ENCODE measurements at regions not wholly inside any gene's neighbourhood (a gene's known extent, or its start where the extent isn't known, plus 50 kb on each side); places are given as distances from the start of the nearest gene placed in this dataset.

DNA sequence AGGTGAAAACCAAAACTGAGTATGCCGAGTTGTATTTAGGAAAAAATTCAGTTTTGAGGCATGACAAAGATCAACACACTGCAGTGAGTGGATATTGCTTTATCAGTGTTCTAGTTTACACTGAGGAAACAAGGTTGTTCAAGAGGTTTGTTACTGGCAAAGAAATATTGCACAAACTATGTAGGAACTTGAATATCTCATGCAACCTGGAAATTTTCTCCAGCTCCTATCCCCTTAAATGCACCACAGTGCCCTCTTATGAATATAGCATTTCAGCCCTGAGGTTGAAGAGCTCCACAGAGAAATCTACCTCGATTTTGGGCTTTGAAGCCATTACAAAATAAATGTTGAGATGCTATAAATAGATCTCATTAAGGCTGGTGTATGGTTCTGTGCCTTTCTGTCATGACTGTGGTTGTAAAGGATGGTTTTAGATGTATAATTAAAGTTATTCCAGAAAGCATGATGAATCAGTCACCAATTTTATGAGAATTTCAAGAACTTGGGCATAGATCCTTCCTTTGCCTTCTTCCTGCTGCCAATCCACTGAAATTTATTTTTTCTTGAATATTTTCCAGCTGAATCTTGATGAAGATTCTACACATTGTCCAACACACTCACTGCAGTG, 159.3 kb downstream of the SPATA31D1 start:
- DNase-seq, result no peak
- in situ Hi-C loops (cut with MboI; ENCODE audit: low pct_unique_long_range_greater_than_20kb, low sequenced_read_pairs), result no loop called here

DNA sequence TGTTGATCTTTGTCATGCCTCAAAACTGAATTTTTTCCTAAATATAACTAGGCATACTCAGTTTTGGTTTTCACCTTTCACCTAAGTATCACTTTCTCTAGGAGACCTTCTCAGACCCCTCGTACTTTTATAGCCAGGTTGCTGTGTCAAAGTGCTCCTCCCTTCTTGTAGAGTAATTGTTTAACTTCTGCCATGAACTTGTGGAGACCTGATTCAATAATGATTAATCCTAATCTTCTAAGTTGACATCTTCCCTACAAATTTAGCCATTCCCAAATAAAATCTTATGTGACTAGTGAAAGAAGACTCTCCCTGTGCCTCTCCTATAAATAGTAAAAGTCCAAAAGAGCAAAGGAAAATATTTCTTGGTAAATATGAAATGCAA, 159.8 kb downstream of the SPATA31D1 start:
- in situ Hi-C loops (cut with MboI; ENCODE audit: low pct_unique_long_range_greater_than_20kb, low sequenced_read_pairs), result no loop called here
- DNase-seq, result no peak

DNA sequence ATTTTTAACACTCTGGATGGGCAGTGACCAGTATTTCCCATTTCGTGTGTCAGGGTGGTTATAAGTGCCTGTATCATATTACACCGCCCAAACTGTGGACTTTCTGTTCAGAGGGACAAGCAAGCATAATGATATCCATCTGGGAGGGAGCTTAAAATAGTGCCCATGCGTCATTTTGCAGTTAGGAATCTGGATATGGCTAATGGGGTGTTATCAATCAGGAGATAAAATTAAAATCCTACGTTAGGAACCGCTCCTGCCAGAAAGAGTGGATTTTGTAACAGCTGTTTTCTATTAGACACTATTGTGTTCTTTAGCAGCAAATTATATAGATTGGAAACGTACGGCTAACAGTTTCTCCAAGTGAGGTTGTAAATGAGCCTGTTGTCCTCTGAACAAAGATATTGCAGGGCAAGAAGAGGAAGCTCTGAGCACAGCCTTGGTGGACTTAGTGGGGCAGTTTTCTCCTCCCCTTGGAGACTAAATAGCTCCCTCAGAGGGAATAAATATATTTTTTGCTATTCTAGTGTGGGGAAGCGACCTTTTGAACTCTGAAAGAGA, 160.4 kb downstream of the SPATA31D1 start:
- in situ Hi-C loops (cut with MboI; ENCODE audit: low pct_unique_long_range_greater_than_20kb, low sequenced_read_pairs), result no loop called here
- DNase-seq, result no peak

DNA sequence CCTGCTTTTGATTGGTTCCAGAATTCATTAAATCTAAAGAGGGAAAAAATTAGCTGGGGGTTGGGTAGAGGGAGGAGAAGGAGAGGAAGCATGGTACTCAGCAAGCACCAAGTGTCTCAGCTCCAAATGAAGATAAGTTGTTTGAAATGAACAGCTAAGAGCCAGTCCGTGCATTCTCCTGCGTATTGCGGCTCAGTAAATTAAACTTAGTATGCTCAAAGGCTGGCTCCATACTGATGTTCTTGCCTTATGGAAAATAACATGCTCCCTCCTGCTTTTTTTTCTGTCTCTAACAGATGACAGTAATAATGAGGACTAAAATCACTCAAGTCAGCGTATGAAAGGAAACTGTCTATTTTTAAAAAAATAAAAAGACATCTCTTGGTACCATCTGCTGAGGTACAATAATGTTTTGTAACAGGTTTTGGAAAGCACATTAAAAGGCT, 161.0 kb downstream of the SPATA31D1 start:
- DNase-seq, result no peak
- in situ Hi-C loops (cut with MboI; ENCODE audit: low pct_unique_long_range_greater_than_20kb, low sequenced_read_pairs), result no loop called here

DNA sequence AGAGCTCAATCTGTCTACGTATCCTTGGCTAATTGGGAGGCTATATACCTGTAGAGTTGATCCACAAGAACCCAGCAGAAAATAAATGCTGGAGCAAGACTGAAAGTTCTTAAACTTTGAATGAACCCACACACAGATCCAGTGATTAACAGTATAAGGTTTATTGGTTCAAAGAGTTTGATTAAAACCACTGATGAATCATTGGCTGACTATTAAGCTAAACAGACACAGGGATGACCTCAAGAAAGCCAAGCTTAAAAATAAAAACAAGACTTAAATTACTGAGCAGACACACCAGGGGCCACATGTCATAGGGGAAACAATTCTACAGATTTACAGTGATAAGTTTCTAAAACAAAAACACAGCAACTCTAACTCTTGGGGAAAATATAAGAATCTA, 163.6 kb downstream of the SPATA31D1 start:
- in situ Hi-C loops (cut with MboI; ENCODE audit: low pct_unique_long_range_greater_than_20kb, low sequenced_read_pairs), result no loop called here
- no peak for DNase-seq

DNA sequence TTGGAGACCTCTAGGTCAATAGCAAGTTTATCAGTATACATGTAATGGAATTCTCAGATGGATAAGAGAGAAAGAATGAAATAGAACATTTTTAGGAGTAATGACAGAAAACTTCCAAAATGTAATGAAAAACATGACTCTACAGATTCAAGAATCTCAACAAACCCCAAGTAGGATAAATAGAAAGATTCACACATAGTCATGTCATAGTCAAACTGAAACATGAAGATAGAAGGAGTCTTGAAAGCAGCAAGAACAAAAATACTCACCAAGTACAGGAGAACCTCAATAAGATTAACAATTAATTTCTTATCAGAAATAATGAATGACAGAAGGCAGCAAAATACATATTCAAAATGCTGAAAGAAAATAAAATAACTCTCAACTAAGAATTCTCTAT, 164.5 kb downstream of the SPATA31D1 start:
- in situ Hi-C loops (cut with MboI; ENCODE audit: low pct_unique_long_range_greater_than_20kb, low sequenced_read_pairs), result no loop called here
- no peak for DNase-seq

DNA sequence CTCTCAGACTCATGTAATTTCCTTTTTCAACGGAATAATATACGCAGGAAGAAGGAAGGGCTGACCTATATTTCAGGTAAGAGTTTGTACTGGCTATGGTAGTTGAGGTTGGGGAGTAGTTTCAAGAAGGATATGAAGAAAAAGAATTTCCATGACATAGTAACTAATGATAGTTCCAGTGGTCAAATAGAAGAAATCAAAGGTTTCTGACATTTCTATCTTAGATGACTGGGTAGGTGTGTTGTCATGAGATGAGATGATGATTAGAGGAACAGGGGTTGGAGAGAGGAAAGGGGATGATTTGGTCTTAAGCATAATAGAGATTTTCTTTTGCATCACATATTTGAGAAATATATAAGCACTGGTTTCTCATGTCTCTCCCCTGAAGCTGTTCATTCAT, 166.0 kb downstream of the SPATA31D1 start:
- in situ Hi-C loops (cut with MboI; ENCODE audit: low pct_unique_long_range_greater_than_20kb, low sequenced_read_pairs), result no loop called here
- no peak for DNase-seq

DNA sequence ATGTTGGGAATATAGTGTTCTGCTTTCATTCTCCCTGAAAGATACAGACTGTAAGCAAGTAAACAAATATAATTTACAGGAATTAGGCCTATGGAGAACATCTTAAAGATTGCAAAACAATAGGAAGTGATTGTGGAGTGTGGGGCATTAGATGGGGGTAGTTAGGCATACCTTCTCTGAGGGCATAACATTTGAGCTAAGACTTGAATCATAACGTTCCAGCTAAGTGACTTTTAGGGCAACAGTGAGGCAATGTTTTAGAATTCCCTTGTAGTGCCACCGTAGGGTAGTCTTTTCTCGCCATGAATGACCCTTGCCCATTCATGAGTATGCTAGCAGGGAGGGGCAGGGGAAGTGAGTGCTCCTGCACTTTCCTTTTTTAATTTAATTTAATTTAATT, 173.3 kb downstream of the SPATA31D1 start:
- in situ Hi-C loops (cut with MboI; ENCODE audit: low pct_unique_long_range_greater_than_20kb, low sequenced_read_pairs), result no loop called here
- no peak for DNase-seq

DNA sequence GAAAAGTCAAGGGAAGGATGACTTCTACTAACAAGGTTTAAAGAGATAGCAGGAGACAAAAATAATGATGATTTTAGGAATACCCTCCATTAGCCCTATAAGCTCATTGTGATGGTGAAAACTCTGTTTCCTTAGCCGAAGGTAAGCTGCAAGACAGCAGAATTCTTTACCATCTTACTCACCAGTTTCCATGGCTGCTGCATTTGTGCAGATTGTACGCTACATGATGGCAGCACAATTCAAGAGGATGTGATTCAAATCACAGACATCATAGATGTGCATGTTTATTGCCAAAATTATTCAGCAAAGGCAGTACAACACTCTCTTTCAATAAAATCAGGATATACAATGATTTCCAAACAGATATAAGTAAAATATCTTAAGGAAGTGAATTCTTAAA, 175.6 kb downstream of the SPATA31D1 start:
- DNase-seq, result no peak
- in situ Hi-C loops (cut with MboI; ENCODE audit: low pct_unique_long_range_greater_than_20kb, low sequenced_read_pairs), result no loop called here

DNA sequence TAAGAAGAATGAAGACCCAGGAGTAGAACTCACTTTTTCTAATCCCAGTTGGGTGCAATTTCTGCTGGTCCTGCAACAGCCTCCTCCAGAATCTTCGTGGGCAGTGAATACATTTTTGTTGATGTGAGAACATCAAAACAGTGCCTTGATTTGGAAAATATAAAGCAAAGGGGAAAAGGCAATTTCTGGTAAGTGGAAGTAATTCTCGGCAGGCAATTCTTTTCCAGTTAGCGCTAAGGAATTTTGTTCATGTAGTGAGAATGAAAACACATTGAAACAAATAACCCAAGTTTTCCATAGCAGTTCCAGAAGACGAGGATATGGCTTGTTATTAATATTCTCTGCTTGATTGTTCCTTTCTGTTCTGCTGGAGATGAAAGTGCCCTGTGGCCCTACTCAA, 178.7 kb downstream of the SPATA31D1 start:
- in situ Hi-C loops (cut with MboI; ENCODE audit: low pct_unique_long_range_greater_than_20kb, low sequenced_read_pairs), result no loop called here
- no peak for DNase-seq

DNA sequence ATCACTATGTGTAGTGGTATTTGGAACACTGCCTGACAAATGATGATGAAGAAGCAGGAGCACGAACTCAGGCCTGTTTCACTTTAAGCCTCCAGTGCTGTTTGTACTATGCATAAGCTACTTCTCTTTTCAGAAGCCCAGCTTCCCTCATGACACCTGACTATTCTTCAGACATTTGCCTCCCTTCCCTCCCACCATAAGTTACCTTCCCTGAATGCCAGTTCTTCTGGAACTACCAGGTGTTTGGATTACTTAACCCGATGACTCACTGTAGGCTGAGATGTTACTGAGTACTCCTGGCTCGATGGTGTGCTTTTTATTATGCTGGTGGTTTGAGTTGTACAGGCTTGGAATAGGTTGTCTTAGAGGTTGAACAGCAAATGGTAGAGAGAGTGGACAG, 180.0 kb downstream of the SPATA31D1 start:
- no peak for DNase-seq
- in situ Hi-C loops (cut with MboI; ENCODE audit: low pct_unique_long_range_greater_than_20kb, low sequenced_read_pairs), result no loop called here

DNA sequence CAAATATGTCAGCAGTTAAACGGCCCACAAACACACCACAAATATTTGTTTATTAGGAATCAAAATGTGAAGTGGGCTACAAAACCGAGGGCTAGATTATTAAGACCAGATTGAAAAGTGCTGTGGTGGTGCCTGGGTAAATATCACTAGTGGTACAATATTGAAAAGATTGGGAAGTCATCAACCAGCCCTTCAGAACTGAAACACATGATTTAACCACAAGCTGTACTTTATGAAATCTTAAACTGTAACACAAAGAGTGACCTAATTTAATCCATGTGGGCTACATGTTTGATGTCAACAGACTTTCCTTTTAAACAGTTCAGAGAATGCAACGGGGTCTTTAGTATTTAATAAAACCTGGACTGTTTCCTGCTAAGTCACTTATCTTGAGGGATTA, 182.3 kb downstream of the SPATA31D1 start:
- no peak for DNase-seq
- in situ Hi-C loops (cut with MboI; ENCODE audit: low pct_unique_long_range_greater_than_20kb, low sequenced_read_pairs), result no loop called here

DNA sequence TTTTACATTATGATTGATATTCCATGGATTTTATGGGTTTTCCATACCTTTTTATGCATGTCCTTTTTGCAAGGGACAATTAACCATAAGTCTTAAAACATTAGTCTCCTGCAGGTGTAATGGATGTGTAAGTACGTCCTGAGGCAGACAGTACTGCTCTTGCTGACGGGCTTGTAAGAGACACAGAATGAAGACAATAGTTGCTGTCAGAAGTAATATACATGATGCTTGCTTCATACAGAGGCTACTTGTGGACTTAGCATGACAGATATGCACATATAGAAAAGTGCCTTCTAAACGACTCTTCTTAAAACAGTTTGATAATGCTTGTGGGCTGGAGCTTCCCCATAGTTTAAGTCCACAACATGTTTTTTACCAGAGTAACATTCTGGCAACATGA, 182.7 kb downstream of the SPATA31D1 start:
- DNase-seq, result no peak
- in situ Hi-C loops (cut with MboI; ENCODE audit: low pct_unique_long_range_greater_than_20kb, low sequenced_read_pairs), result no loop called here

DNA sequence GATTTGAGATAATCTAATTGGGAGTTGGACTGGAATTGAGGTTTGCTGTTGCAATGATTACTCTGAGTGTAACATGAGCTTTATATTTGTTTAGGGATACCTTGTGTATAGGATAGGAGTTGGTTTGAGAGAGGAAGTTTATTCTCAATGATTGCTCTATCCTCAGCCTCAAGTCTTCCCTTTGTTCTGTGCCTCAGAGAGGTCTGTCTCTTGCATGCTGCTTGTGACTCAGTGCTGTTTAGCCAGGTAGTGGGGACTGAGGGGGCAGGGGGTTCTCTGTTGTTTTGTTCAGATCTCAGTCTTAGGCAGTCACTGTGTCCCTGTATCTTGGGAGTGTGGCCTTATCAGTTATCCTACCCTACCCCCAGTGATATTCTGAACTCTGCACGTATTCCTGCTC, 192.1 kb downstream of the SPATA31D1 start:
- in situ Hi-C loops (cut with MboI; ENCODE audit: low pct_unique_long_range_greater_than_20kb, low sequenced_read_pairs), result no loop called here

DNA sequence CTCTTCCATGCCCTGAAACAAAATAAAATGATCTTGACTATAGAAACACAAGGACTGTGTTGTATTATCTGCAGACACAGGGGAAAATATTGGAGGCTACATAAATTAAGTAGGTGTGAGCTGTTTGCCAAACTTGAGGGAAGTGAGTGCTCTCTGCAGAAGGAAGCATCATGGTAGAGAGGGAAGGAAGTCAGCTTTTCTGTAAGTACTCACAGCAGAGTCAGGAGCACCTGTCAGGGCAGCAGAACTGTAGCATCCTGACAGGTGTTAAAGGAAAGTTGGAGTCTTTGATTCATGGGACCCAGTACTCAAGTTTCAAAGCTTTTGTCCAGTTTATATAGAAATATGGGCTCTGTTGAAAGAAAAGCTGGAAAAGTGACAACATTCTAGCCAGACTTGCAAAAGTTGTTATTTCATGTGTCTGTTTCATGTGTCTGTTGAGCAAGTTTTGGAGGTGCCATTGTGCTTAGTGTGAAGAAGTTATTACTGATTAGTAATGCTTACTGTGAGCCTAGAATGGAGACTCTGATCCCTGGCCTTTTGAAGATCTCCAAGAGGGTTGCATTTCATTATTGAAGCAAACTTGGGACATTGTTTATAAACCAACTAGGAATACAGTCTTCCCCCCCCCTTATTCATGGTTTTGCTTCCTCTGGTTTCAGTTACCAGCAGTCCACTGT, 194.7 kb downstream of the SPATA31D1 start:
- in situ Hi-C loops (cut with MboI; ENCODE audit: low pct_unique_long_range_greater_than_20kb, low sequenced_read_pairs), result no loop called here

More for the DNA sequence above, 192.1 kb downstream of the SPATA31D1 start:
- DNase-seq, result no peak

DNA sequence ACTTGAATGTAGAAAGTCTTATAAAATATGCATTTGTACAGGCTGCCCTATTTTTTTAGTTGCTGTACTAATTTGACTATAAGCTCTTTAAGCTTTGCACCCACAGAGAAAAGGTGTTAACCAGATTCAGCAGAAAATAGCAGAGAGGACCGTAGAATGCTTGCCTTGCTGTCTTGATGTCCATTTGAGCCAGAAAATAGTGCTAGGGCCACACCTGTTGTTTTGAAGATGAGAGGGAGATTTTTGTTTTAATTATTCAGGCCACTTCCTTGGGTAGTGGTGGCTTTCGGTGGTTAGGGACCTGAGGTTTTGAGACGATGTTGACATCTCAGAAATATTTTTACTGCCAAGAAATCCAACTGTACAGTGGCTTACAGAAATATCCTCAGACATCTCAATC, 196.0 kb downstream of the SPATA31D1 start:
- DNase-seq, result no peak
- in situ Hi-C loops (cut with MboI; ENCODE audit: low pct_unique_long_range_greater_than_20kb, low sequenced_read_pairs), result no loop called here

More for the DNA sequence above, 194.7 kb downstream of the SPATA31D1 start:
- no peak for DNase-seq

DNA sequence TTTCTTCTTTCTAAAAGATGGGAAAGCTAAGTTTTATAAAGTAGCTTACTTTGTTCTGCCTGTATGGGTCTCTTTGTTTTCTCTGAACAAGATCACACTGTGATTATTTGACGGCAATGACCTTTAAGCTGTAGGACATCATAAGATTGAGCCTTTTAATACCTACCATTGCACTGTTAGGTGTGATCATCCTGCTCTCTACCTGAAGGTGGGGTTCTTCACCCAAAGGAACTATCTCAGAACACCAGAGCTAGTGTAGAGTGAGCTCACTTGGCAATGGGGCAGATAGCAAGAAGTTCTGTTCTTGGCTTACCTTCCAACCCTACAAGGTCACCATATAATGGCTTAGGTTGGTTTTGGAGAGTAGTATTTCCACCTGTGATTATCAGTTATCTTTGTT, 200.2 kb downstream of the SPATA31D1 start:
- in situ Hi-C loops (cut with MboI; ENCODE audit: low pct_unique_long_range_greater_than_20kb, low sequenced_read_pairs), result no loop called here
- DNase-seq, result no peak

DNA sequence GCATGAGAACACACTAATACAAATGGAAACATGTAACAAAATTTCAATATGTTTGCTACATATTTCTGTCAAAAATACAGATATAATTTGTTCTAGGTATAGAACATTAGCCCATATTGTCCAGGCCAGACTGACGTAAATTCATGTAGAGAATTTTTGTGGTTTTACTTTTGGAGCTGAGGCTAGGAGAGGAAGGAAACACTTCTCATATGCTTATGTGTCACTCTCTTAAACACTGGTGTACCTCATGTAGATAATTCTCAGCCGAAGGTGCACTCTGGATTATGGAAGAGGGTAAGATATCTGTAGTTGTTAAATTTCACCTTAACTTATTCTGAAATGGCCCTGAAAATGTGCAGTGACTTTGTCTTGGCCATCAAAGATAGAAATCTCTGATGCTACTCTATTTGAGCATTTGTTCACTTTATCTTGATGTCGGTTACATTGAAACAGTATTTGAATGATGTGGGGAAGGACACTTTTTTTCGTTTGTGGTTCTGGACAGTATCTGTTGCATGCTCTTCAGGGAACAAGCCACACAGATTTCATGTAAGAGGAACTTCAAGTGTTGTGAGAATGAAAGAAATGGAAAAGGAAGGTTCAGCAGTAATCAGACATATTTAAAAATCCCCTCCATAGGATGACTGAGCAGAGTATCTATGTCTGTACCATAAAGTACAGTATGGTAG, 202.7 kb downstream of the SPATA31D1 start:
- in situ Hi-C loops (cut with MboI; ENCODE audit: low pct_unique_long_range_greater_than_20kb, low sequenced_read_pairs), result no loop called here
- no peak for DNase-seq

DNA sequence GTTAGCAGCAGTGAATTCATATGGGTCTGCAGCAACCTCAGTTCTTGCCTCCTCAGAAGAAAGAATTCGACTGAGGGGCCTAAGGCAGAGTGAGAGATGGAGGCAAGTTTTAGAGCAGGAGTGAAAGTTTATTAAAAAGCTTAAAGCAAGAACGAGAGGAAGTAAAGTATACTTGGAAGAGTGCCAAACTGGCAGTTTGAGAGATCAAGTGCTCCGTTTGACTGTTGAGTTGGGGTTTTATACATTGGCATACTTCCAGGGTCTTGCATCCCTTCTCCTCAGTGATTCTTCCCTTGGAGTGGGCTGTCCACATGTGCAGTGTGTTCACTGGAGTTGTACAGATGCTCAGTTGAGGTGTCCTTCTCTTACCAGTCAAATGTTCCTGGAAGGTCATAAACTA, 203.6 kb downstream of the SPATA31D1 start:
- in situ Hi-C loops (cut with MboI; ENCODE audit: low pct_unique_long_range_greater_than_20kb, low sequenced_read_pairs), result no loop called here
- DNase-seq, result no peak
